HG02970 (cell line): ENCODE measurements at regions not wholly inside any gene's neighbourhood (a gene's known extent, or its start where the extent isn't known, plus 50 kb on each side); places are given as distances from the start of the nearest gene placed in this dataset.

ENCODE experiments used
- ATAC-seq: cut with Tn5 transposase; IDR thresholded peaks from one replicate; pipeline ENCODE4 v1.9.1; 2021; ENCODE audit warnings: mild to moderate bottlenecking, moderate library complexity, moderate number of reproducible peaks; ENCODE audit not compliant: unreplicated experiment, low FRiP score

GRCh38 chr12:58601529-58601928, 318.8 kb downstream of the LRIG3 start:
- no peak for ATAC-seq

GRCh38 chr12:58602179-58602578, 318.1 kb downstream of the LRIG3 start:
- no peak for ATAC-seq

- ATAC-seq: no peak
Measured at GRCh38 chr12:58602736-58603135, 317.6 kb downstream of the LRIG3 start.

- no peak for ATAC-seq
Measured at GRCh38 chr12:58607805-58608204, 312.5 kb downstream of the LRIG3 start.

GRCh38 chr12:58608711-58609110, 311.6 kb downstream of the LRIG3 start:
- no peak for ATAC-seq

GRCh38 chr12:58615047-58615446, 305.3 kb downstream of the LRIG3 start:
- ATAC-seq: no peak

GRCh38 chr12:58615576-58615975, 304.7 kb downstream of the LRIG3 start:
- ATAC-seq: no peak

GRCh38 chr12:58616618-58617017, 303.7 kb downstream of the LRIG3 start:
- ATAC-seq: no peak

- ATAC-seq: no peak
Measured at GRCh38 chr12:58621126-58621525, 299.2 kb downstream of the LRIG3 start.

- ATAC-seq: no peak
Measured at GRCh38 chr12:58629376-58629775, 290.9 kb downstream of the LRIG3 start.

- ATAC-seq: no peak
Measured at GRCh38 chr12:58633479-58633878, 286.8 kb downstream of the LRIG3 start.

GRCh38 chr12:58639318-58639934, 280.9 kb downstream of the LRIG3 start:
- ATAC-seq: no peak

- no peak for ATAC-seq
Measured at GRCh38 chr12:58640314-58640713, 280.0 kb downstream of the LRIG3 start.

GRCh38 chr12:58645946-58646345, 274.4 kb downstream of the LRIG3 start:
- ATAC-seq: no peak

- ATAC-seq: no peak
Measured at GRCh38 chr12:58647495-58647894, 272.8 kb downstream of the LRIG3 start.

GRCh38 chr12:58648176-58648575, 272.1 kb downstream of the LRIG3 start:
- no peak for ATAC-seq

- ATAC-seq: no peak
Measured at GRCh38 chr12:58651850-58652249, 268.5 kb downstream of the LRIG3 start.

GRCh38 chr12:58654021-58654420, 266.3 kb downstream of the LRIG3 start:
- no peak for ATAC-seq

GRCh38 chr12:58655375-58655774, 264.9 kb downstream of the LRIG3 start:
- no peak for ATAC-seq

GRCh38 chr12:58656254-58657009, 263.9 kb downstream of the LRIG3 start:
- ATAC-seq: no peak

GRCh38 chr12:58657190-58657589, 263.1 kb downstream of the LRIG3 start:
- no peak for ATAC-seq

- ATAC-seq: no peak
Measured at GRCh38 chr12:58665375-58665774, 254.9 kb downstream of the LRIG3 start.
